ENCODE measurements at regions not wholly inside any gene's neighbourhood (a gene's known extent, or its start where the extent isn't known, plus 50 kb on each side); places are given as distances from the start of the nearest gene placed in this dataset.

DNA sequence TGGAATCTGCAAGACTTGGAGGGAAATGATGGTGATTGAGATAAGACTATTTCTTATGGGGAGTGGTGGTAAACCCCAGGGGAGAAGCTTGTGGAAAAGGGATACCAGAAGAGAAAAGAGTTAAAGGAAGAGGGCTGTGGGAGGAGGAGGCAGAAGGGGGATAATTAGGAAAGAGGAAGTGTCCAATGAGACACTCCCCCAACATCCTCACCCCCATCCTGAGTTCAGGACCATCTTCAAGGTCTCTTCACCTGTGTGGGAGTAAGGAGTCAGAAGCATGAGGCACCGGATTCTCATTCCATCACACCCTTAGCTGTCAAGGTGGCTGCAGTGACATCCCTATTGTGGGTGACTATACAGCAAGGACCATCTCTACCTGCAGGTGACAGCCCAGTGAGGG is 106.6 kb upstream of the POC5 start:
- TF ChIP-seq, protein P1, sequence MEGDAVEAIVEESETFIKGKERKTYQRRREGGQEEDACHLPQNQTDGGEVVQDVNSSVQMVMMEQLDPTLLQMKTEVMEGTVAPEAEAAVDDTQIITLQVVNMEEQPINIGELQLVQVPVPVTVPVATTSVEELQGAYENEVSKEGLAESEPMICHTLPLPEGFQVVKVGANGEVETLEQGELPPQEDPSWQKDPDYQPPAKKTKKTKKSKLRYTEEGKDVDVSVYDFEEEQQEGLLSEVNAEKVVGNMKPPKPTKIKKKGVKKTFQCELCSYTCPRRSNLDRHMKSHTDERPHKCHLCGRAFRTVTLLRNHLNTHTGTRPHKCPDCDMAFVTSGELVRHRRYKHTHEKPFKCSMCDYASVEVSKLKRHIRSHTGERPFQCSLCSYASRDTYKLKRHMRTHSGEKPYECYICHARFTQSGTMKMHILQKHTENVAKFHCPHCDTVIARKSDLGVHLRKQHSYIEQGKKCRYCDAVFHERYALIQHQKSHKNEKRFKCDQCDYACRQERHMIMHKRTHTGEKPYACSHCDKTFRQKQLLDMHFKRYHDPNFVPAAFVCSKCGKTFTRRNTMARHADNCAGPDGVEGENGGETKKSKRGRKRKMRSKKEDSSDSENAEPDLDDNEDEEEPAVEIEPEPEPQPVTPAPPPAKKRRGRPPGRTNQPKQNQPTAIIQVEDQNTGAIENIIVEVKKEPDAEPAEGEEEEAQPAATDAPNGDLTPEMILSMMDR (IDR thresholded peaks at IDR 0.05), result no peak
- TF ChIP-seq POLR2A (IDR thresholded peaks at IDR 0.05), result no peak

Measured in thyroid gland (tissue), 4 donors.